ENCODE measurements at regions not wholly inside any gene's neighbourhood (a gene's known extent, or its start where the extent isn't known, plus 50 kb on each side); places are given as distances from the start of the nearest gene placed in this dataset.

DNA sequence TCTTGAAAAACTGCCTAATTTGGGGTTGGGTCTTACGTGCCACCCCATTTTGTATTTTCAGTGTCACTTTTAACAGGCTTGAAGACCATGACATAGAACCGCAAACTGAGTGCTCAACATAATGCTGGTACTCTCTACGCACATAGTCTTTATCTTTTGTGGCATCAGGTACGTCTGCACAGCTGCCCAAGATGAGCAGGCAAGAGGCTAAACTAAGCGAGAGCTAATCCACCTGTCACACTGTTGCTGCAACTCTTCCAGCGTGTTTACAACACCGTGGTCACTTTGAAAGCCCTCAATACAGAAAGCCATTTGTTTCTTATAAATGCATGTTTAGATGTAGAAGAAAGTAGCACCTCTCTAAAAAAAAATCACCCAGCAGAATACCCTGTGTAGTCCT lies 270.0 kb upstream of the TCF4 start:
- no peaks in the 10 kb centered on the region for H3K79me2 ChIP-seq (ENCODE audit: insufficient read depth, low read length)
- H3K9me3 ChIP-seq (replicated peaks in 1 of 2; ENCODE audit: control insufficient read depth in 1 of 2, insufficient read depth in 1 of 2, low read length in 2 of 2) = no peaks in the 10 kb centered on the region
- no peaks in the 10 kb centered on the region for H3K27me3 ChIP-seq (ENCODE audit: control insufficient read depth in 2 of 2, insufficient read depth in 2 of 2, low read length in 2 of 2)
- 95% methylated on average over 4 of the region's 7 CpGs for WGBS (ENCODE audit: insufficient coverage)
- H3K4me1 Mint-ChIP-seq = no peaks in the 10 kb centered on the region
- H3K4me2 ChIP-seq (replicated peaks; ENCODE audit: extremely low read depth, low read length, poor library complexity, severe bottlenecking) = no peak overlapping the region
- no peak overlapping the region for H3K4me3 Mint-ChIP-seq
- TF ChIP-seq, protein P1, sequence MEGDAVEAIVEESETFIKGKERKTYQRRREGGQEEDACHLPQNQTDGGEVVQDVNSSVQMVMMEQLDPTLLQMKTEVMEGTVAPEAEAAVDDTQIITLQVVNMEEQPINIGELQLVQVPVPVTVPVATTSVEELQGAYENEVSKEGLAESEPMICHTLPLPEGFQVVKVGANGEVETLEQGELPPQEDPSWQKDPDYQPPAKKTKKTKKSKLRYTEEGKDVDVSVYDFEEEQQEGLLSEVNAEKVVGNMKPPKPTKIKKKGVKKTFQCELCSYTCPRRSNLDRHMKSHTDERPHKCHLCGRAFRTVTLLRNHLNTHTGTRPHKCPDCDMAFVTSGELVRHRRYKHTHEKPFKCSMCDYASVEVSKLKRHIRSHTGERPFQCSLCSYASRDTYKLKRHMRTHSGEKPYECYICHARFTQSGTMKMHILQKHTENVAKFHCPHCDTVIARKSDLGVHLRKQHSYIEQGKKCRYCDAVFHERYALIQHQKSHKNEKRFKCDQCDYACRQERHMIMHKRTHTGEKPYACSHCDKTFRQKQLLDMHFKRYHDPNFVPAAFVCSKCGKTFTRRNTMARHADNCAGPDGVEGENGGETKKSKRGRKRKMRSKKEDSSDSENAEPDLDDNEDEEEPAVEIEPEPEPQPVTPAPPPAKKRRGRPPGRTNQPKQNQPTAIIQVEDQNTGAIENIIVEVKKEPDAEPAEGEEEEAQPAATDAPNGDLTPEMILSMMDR (IDR thresholded peaks at IDR 0.05) = no peak
- peaks cover 0 to 3% (median 0%) of the 10 kb centered on the region in 7 donors for H3K9me3 Mint-ChIP-seq
- no peak overlapping the region for H3K4me3 ChIP-seq (replicated peaks in 1 of 3; ENCODE audit: low read depth in 2 of 3, low read length in 3 of 3)
- no peak for DNase-seq
- no peak overlapping the region for H3K27ac Mint-ChIP-seq
- H3K36me3 ChIP-seq (replicated peaks in 1 of 2; ENCODE audit: control insufficient read depth in 1 of 2, insufficient read depth in 2 of 2, low read length in 2 of 2) = no peaks in the 10 kb centered on the region
- no peak overlapping the region for H3K27ac ChIP-seq (ENCODE audit: low read depth in 1 of 2, low read length in 2 of 2)
- H3K27me3 Mint-ChIP-seq (ENCODE audit: low read depth in 3 of 3) = peaks cover 2 to 6% (median 2%) of the 10 kb centered on the region in 3 donors
- no peaks in the 10 kb centered on the region for H3K4me1 ChIP-seq (ENCODE audit: control insufficient read depth in 1 of 2, insufficient read depth in 2 of 2, low read length in 2 of 2)
- no peaks in the 10 kb centered on the region for H3K36me3 Mint-ChIP-seq
- intact Hi-C loops (cut with micrococcal nuclease) = no loop called here
- no peak overlapping the region for H3K9ac ChIP-seq (ENCODE audit: insufficient read depth, low read length, poor library complexity, severe bottlenecking)
- H2AFZ ChIP-seq (ENCODE audit: insufficient read depth, low read depth, low read length, poor library complexity, severe bottlenecking) = no peak overlapping the region
- H4K20me1 ChIP-seq (ENCODE audit: insufficient read depth, low read length) = no peaks in the 10 kb centered on the region

DNA sequence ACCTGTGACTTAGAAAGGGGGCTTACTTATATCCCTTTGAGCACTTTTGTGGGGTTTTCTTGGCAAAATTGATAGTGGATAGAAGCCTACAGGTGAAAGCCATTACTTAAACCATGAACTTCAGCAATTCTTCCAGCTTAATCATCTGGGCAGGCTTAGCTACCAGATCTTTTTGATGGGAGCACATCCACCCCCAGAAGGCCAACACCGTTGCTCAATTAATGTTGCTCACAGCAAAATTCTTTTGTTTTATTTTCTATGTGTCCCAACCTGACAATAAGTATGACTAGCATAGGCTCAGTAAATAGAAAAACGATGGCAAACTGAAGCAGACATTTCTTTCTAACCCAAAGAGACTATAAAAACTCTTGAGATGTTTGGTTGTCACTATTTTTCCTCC lies 269.4 kb upstream of the TCF4 start:
- Histone ChIP-seq H3K4me3 (replicated peaks in 1 of 3; ENCODE audit: low read depth in 2 of 3, low read length in 3 of 3) (no peak overlapping the region), H3K4me1 (ENCODE audit: control insufficient read depth in 1 of 2, insufficient read depth in 2 of 2, low read length in 2 of 2) (no peaks in the 10 kb centered on the region), H3K9ac (ENCODE audit: insufficient read depth, low read length, poor library complexity, severe bottlenecking) (no peak overlapping the region), H3K4me2 (replicated peaks; ENCODE audit: extremely low read depth, low read length, poor library complexity, severe bottlenecking) (no peak overlapping the region), H3K36me3 (replicated peaks in 1 of 2; ENCODE audit: control insufficient read depth in 1 of 2, insufficient read depth in 2 of 2, low read length in 2 of 2) (no peaks in the 10 kb centered on the region), H3K79me2 (ENCODE audit: insufficient read depth, low read length) (no peaks in the 10 kb centered on the region), H4K20me1 (ENCODE audit: insufficient read depth, low read length) (no peaks in the 10 kb centered on the region), H3K27ac (ENCODE audit: low read depth in 1 of 2, low read length in 2 of 2) (no peak overlapping the region), H3K27me3 (ENCODE audit: control insufficient read depth in 2 of 2, insufficient read depth in 2 of 2, low read length in 2 of 2) (no peaks in the 10 kb centered on the region), H3K9me3 (replicated peaks in 1 of 2; ENCODE audit: control insufficient read depth in 1 of 2, insufficient read depth in 1 of 2, low read length in 2 of 2) (no peaks in the 10 kb centered on the region), H2AFZ (ENCODE audit: insufficient read depth, low read depth, low read length, poor library complexity, severe bottlenecking) (no peak overlapping the region)
- no CpG with 5 or more reads among the region's 2 CpGs for WGBS (ENCODE audit: insufficient coverage)
- Mint-ChIP-seq H3K4me3 (no peak overlapping the region), H3K4me1 (no peaks in the 10 kb centered on the region), H3K9me3 (peaks cover 0 to 3% (median 0%) of the 10 kb centered on the region in 7 donors), H3K27me3 (ENCODE audit: low read depth in 3 of 3) (peaks cover 2 to 3% (median 2%) of the 10 kb centered on the region in 3 donors), H3K36me3 (no peaks in the 10 kb centered on the region), H3K27ac (no peak overlapping the region)
- no peak for DNase-seq
- TF ChIP-seq, protein P1 (IDR thresholded peaks at IDR 0.05) = no peak
- intact Hi-C loops (cut with micrococcal nuclease) = no loop called here
